CD14-positive monocyte (primary cell): ENCODE measurements at regions not wholly inside any gene's neighbourhood (a gene's known extent, or its start where the extent isn't known, plus 50 kb on each side); places are given as distances from the start of the nearest gene placed in this dataset.

Experiments used
- DNase-seq, 3 donors: peaks; one replicate each; pipeline ENCODE4 v3.0.0-alpha.2; 2011 to 2022
- H2AFZ ChIP-seq: 2 replicates; pipeline ENCODE4 v1.6.0; 2012; ENCODE audit warnings: mild to moderate bottlenecking, low read depth, low read length, inconsistent platforms; ENCODE audit not compliant: insufficient read depth, poor library complexity, severe bottlenecking
- H3K27ac ChIP-seq, 2 donors: 1 replicate in 1 of 2; 2 replicates in 1 of 2; pipeline ENCODE4 v1.5.1; 2012 to 2013; ENCODE audit warnings: low read length in 2 of 2, control low read depth in 1 of 2, inconsistent platforms in 1 of 2, low read depth in 1 of 2, mild to moderate bottlenecking in 1 of 2
- H3K27me3 ChIP-seq, 2 donors: one replicate each; pipeline versions ENCODE4 v1.6.0 to v1.6.1; 2011 to 2013; ENCODE audit warnings: low read length in 2 of 2; ENCODE audit not compliant: control insufficient read depth in 2 of 2, insufficient read depth in 2 of 2
- H3K36me3 ChIP-seq, 2 donors: replicated peaks in 1 of 2; 1 replicate in 1 of 2; 2 replicates in 1 of 2; pipeline versions ENCODE4 v1.5.1 to v1.6.1; 2012 to 2013; ENCODE audit warnings: low read length in 2 of 2, control low read depth in 1 of 2, inconsistent platforms in 1 of 2, mild to moderate bottlenecking in 1 of 2; ENCODE audit not compliant: insufficient read depth in 2 of 2, control insufficient read depth in 1 of 2
- H3K4me1 ChIP-seq, 2 donors: 1 replicate in 1 of 2; 2 replicates in 1 of 2; pipeline versions ENCODE4 v1.5.1 to v1.6.1; 2012 to 2013; ENCODE audit warnings: low read length in 2 of 2, control low read depth in 1 of 2, inconsistent platforms in 1 of 2, mild to moderate bottlenecking in 1 of 2, moderate library complexity in 1 of 2; ENCODE audit not compliant: insufficient read depth in 2 of 2, control insufficient read depth in 1 of 2
- H3K4me2 ChIP-seq: replicated peaks from 2 replicates; pipeline ENCODE3; 2012; ENCODE audit warnings: low read length, moderate library complexity, mild to moderate bottlenecking; ENCODE audit not compliant: poor library complexity, severe bottlenecking; ENCODE audit errors: extremely low read depth
- H3K4me3 ChIP-seq, 3 experiments: fragments of 200-600 bp in 1 of 3; sonication (generic) in 1 of 3; replicated peaks in 1 of 3; 1 replicate in 2 of 3; 2 replicates in 1 of 3; pipeline ENCODE4 v1.5.1; 2011 to 2013; ENCODE audit warnings: low read length in 3 of 3, mild to moderate bottlenecking in 3 of 3, control low read depth in 2 of 3, low read depth in 2 of 3, inconsistent platforms in 1 of 3, moderate library complexity in 1 of 3
- H3K79me2 ChIP-seq: 2 replicates; pipeline ENCODE4 v1.6.0; 2012; ENCODE audit warnings: mild to moderate bottlenecking, control low read depth, inconsistent platforms, low read length, moderate library complexity; ENCODE audit not compliant: insufficient read depth
- H3K9ac ChIP-seq: 2 replicates; pipeline ENCODE4 v1.6.0; 2017; ENCODE audit warnings: low read length, mild to moderate bottlenecking; ENCODE audit not compliant: insufficient read depth, poor library complexity, severe bottlenecking
- H3K9me3 ChIP-seq, 2 donors: replicated peaks in 1 of 2; 1 replicate in 1 of 2; 2 replicates in 1 of 2; pipeline versions ENCODE4 v1.5.1 to v1.6.1; 2012 to 2013; ENCODE audit warnings: low read length in 2 of 2, control low read depth in 1 of 2; ENCODE audit not compliant: control insufficient read depth in 1 of 2, insufficient read depth in 1 of 2
- H4K20me1 ChIP-seq: 2 replicates; pipeline ENCODE4 v1.6.0; 2012; ENCODE audit warnings: mild to moderate bottlenecking, low read length, control low read depth, moderate library complexity; ENCODE audit not compliant: insufficient read depth
- H3K27ac Mint-ChIP-seq, 7 donors: one replicate each; pipeline ENCODE4 v1.8.0; 2020; ENCODE audit warnings: mild to moderate bottlenecking in 7 of 7, mixed read lengths in 7 of 7, moderate library complexity in 6 of 7, inconsistent platforms in 2 of 7
- H3K27me3 Mint-ChIP-seq, 3 donors: one replicate each; pipeline ENCODE4 v1.8.0; 2021 to 2022; ENCODE audit warnings: low read depth in 3 of 3, mild to moderate bottlenecking in 3 of 3, mixed read lengths in 3 of 3, moderate library complexity in 3 of 3, inconsistent platforms in 1 of 3
- H3K36me3 Mint-ChIP-seq, 2 donors: one replicate each; pipeline ENCODE4 v1.8.0; 2020; ENCODE audit warnings: mixed read lengths in 2 of 2, inconsistent platforms in 1 of 2, mild to moderate bottlenecking in 1 of 2
- H3K4me1 Mint-ChIP-seq: one replicate; pipeline ENCODE4 v1.8.0; 2020; ENCODE audit warnings: mild to moderate bottlenecking, mixed read lengths
- H3K4me3 Mint-ChIP-seq, 2 donors: one replicate each; pipeline ENCODE4 v1.8.0; 2020; ENCODE audit warnings: mild to moderate bottlenecking in 2 of 2, mixed read lengths in 2 of 2, moderate library complexity in 1 of 2
- H3K9me3 Mint-ChIP-seq, 7 donors: one replicate each; pipeline ENCODE4 v1.8.0; 2020 to 2022; ENCODE audit warnings: mixed read lengths in 7 of 7, mild to moderate bottlenecking in 6 of 7, moderate library complexity in 6 of 7, inconsistent platforms in 2 of 7
- CTCF ChIP-seq: fragments of 200-600 bp; IDR thresholded peaks from one replicate; pipeline ENCODE4 v1.8.0; 2022; ENCODE audit warnings: antibody characterized with exemption, mild to moderate bottlenecking
- WGBS: methylation state at CpG from one replicate; pipeline ENCODE4 v1.1.5; 2013; ENCODE audit warnings: missing lambda C conversion rate; ENCODE audit not compliant: insufficient coverage; 5-methylcytosine and 5-hydroxymethylcytosine counted together
- intact Hi-C, 2 donors: fragments of 100-400 bp; cut with micrococcal nuclease; formaldehyde crosslinking; loops; one replicate each; pipeline versions ENCODE4 v1.15.0 to v1.15.1; 2023

DNA sequence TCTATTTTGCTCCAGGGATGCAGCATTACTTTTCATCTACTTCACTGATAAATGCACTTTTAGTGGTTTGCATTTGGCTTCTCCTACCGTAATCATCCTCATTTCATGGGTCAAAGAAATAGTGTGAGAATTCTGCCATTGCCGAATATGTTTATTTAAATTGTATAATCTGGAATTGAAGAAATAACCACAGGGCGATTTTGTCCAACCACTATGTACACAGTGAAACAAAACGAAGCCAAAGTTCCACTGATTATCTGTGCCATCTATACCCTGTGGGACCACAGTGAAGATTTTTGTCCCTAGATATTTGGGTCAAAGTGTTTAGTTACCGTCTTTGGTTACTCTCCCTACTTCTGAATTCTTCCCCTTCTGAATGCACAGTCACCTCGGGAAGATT is 888.6 kb upstream of the NRXN1 start:
- Mint-ChIP-seq H3K4me3 (no peak overlapping the region), H3K27me3 (peaks cover 0 to 2% (median 0%) of the 10 kb centered on the region in 3 donors), H3K4me1 (no peaks in the 10 kb centered on the region), H3K36me3 (no peaks in the 10 kb centered on the region), H3K27ac (no peak overlapping the region), H3K9me3 (peaks cover 0 to 2% (median 2%) of the 10 kb centered on the region in 7 donors)
- Histone ChIP-seq H3K79me2 (no peaks in the 10 kb centered on the region), H3K4me3 (no peak overlapping the region), H3K27me3 (no peaks in the 10 kb centered on the region), H3K4me1 (no peaks in the 10 kb centered on the region), H3K4me2 (no peak overlapping the region), H3K27ac (no peak overlapping the region), H2AFZ (no peak overlapping the region), H3K9me3 (peaks cover 3% of the 10 kb centered on the region in 2 donors), H3K9ac (no peak overlapping the region), H3K36me3 (no peaks in the 10 kb centered on the region), H4K20me1 (no peaks in the 10 kb centered on the region)
- WGBS: no CpG with 5 or more reads among the region's 6 CpGs
- intact Hi-C loops: no loop called here
- TF ChIP-seq CTCF: no peak
- DNase-seq: no peak

- H3K4me1 Mint-ChIP-seq: no peaks in the 10 kb centered on the region
- H3K36me3 Mint-ChIP-seq: no peaks in the 10 kb centered on the region
- peaks cover 0 to 2% (median 0%) of the 10 kb centered on the region in 3 donors for H3K27me3 Mint-ChIP-seq
- H3K27ac Mint-ChIP-seq: no peak overlapping the region
- no CpG with 5 or more reads among the region's 1 CpG for WGBS
- peaks cover 3% of the 10 kb centered on the region in 2 donors for H3K9me3 ChIP-seq
- H4K20me1 ChIP-seq: no peaks in the 10 kb centered on the region
- H3K4me3 Mint-ChIP-seq: no peak overlapping the region
- no peak overlapping the region for H3K27ac ChIP-seq
- no peak overlapping the region for H2AFZ ChIP-seq
- no peak overlapping the region for H3K9ac ChIP-seq
- intact Hi-C loops: no loop called here
- H3K9me3 Mint-ChIP-seq: peaks cover 0 to 4% (median 0%) of the 10 kb centered on the region in 7 donors
- no peak for DNase-seq
- no peaks in the 10 kb centered on the region for H3K36me3 ChIP-seq
- H3K4me3 ChIP-seq: no peak overlapping the region
- TF ChIP-seq CTCF: no peak
- no peak overlapping the region for H3K4me2 ChIP-seq
- no peaks in the 10 kb centered on the region for H3K27me3 ChIP-seq
- no peaks in the 10 kb centered on the region for H3K4me1 ChIP-seq
- no peaks in the 10 kb centered on the region for H3K79me2 ChIP-seq
These were observed 887.5 kb upstream of the NRXN1 start for GRCh38 chr2:51919395-51919794.
